Ishikawa (cell line): ENCODE measurements at regions not wholly inside any gene's neighbourhood (a gene's known extent, or its start where the extent isn't known, plus 50 kb on each side); places are given as distances from the start of the nearest gene placed in this dataset.

Source experiments
- CEBPB ChIP-seq: IDR thresholded peaks from 2 replicates; pipeline ENCODE4 v1.6.1; 2012
- CREB1 ChIP-seq: IDR thresholded peaks from 2 replicates; pipeline ENCODE4 v1.6.1; 2012; ENCODE audit warnings: low read depth
- EGR1 ChIP-seq: IDR thresholded peaks from 2 replicates; pipeline ENCODE4 v1.6.1; 2012
- EP300 ChIP-seq: IDR thresholded peaks from 2 replicates; pipeline ENCODE4 v1.6.1; 2012; ENCODE audit warnings: borderline replicate concordance
- FOXM1 ChIP-seq: IDR thresholded peaks from 2 replicates; pipeline ENCODE4 v1.6.1; 2012; ENCODE audit warnings: low read depth, borderline replicate concordance
- NFIC ChIP-seq: IDR thresholded peaks from 2 replicates; pipeline ENCODE4 v1.6.1; 2012
- RAD21 ChIP-seq: IDR thresholded peaks from 2 replicates; pipeline ENCODE4 v1.6.1; 2012; ENCODE audit warnings: low read depth
- TAF1 ChIP-seq: IDR thresholded peaks from 2 replicates; pipeline ENCODE4 v1.6.1; 2012; ENCODE audit warnings: low read depth, mild to moderate bottlenecking
- TCF12 ChIP-seq: IDR thresholded peaks from 2 replicates; pipeline ENCODE4 v1.6.1; 2012; ENCODE audit warnings: low read depth
- TEAD4 ChIP-seq: IDR thresholded peaks from 2 replicates; pipeline ENCODE4 v1.6.1; 2012
- YY1 ChIP-seq: IDR thresholded peaks from 2 replicates; pipeline ENCODE4 v1.6.1; 2012; ENCODE audit warnings: low read depth
- ZBTB7A ChIP-seq: IDR thresholded peaks from 2 replicates; pipeline ENCODE4 v1.6.1; 2012; ENCODE audit warnings: low read depth
- TF ChIP-seq, protein P1 (sequence below): IDR thresholded peaks from 2 replicates; pipeline ENCODE4 v1.6.1; 2012
- TF ChIP-seq, protein P2 (sequence below): IDR thresholded peaks from 2 replicates; pipeline ENCODE4 v1.6.1; 2012; ENCODE audit warnings: low read depth, mild to moderate bottlenecking
- TF ChIP-seq, protein P3 (sequence below): IDR thresholded peaks from 2 replicates; pipeline ENCODE4 v1.6.1; 2012

- TF ChIP-seq CREB1 (no peak), NFIC (no peak), YY1 (no peak), FOXM1 (no peak), EP300 (no peak), RAD21 (no peak), TCF12 (no peak), EGR1 (no peak), ZBTB7A (no peak), TAF1 (no peak)
- TF ChIP-seq, protein P1, sequence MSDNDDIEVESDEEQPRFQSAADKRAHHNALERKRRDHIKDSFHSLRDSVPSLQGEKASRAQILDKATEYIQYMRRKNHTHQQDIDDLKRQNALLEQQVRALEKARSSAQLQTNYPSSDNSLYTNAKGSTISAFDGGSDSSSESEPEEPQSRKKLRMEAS = no peak
- TF ChIP-seq, protein P2, sequence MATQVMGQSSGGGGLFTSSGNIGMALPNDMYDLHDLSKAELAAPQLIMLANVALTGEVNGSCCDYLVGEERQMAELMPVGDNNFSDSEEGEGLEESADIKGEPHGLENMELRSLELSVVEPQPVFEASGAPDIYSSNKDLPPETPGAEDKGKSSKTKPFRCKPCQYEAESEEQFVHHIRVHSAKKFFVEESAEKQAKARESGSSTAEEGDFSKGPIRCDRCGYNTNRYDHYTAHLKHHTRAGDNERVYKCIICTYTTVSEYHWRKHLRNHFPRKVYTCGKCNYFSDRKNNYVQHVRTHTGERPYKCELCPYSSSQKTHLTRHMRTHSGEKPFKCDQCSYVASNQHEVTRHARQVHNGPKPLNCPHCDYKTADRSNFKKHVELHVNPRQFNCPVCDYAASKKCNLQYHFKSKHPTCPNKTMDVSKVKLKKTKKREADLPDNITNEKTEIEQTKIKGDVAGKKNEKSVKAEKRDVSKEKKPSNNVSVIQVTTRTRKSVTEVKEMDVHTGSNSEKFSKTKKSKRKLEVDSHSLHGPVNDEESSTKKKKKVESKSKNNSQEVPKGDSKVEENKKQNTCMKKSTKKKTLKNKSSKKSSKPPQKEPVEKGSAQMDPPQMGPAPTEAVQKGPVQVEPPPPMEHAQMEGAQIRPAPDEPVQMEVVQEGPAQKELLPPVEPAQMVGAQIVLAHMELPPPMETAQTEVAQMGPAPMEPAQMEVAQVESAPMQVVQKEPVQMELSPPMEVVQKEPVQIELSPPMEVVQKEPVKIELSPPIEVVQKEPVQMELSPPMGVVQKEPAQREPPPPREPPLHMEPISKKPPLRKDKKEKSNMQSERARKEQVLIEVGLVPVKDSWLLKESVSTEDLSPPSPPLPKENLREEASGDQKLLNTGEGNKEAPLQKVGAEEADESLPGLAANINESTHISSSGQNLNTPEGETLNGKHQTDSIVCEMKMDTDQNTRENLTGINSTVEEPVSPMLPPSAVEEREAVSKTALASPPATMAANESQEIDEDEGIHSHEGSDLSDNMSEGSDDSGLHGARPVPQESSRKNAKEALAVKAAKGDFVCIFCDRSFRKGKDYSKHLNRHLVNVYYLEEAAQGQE = no peak
Observed at GRCh38 chr16:54993106-54993895, 62.6 kb downstream of the IRX5 start.

DNA sequence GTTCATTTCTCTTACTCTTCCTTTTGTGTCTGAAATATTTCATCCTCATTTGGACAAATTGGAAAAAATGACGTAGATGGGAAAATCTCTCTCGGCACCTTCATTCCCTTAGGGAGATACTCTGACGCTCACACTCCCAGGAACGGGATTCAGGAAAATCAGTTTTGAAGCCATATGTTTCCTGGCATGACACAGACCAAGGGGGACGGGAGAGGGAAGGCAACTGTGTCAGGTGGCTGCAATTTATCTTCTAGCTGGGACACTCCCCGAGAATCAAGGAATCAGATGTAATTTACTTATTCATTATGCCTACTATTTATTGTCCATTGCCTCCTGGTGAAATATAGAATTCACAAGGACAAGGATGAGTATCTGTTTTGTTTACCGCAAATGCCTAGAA is 65.5 kb downstream of the IRX5 start:
- TF ChIP-seq, protein P3, sequence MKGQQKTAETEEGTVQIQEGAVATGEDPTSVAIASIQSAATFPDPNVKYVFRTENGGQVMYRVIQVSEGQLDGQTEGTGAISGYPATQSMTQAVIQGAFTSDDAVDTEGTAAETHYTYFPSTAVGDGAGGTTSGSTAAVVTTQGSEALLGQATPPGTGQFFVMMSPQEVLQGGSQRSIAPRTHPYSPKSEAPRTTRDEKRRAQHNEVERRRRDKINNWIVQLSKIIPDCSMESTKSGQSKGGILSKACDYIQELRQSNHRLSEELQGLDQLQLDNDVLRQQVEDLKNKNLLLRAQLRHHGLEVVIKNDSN = no peak
- no peak for TF ChIP-seq TEAD4

GRCh38 chr16:54998834-54999233 is 68.2 kb downstream of the IRX5 start:
- TF ChIP-seq, protein P3 = no peak
- TF ChIP-seq, protein P1 = no peak
- TF ChIP-seq FOXM1 = no peak
- TF ChIP-seq EP300 = no peak
- no peak for TF ChIP-seq YY1

DNA sequence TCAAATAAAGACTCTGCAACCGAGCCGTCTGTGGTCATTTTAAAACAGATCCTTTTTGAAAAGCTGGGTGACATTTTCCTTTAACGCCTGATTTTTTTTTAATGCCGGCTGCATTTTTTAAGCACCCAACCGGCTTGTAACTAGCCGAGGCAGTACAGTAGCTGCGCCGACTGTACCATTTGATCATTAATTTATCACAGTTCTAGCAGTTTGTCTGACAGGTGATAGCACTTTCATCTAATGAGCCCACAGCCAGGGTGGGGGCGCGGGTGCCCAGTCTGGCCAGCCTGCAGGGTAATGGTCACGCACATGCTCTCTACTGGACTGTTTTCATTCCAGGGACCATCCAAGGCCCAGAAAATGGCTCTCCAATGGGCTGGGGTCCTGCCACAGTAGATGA is 68.8 kb downstream of the IRX5 start:
- TF ChIP-seq ZBTB7A = no peak

GRCh38 chr16:55000595-55000994 is 69.9 kb downstream of the IRX5 start:
- TF ChIP-seq ZBTB7A (no peak), RAD21 (no peak), CREB1 (no peak), TAF1 (no peak)
- TF ChIP-seq, protein P2 = no peak
- TF ChIP-seq, protein P3 = no peak

DNA sequence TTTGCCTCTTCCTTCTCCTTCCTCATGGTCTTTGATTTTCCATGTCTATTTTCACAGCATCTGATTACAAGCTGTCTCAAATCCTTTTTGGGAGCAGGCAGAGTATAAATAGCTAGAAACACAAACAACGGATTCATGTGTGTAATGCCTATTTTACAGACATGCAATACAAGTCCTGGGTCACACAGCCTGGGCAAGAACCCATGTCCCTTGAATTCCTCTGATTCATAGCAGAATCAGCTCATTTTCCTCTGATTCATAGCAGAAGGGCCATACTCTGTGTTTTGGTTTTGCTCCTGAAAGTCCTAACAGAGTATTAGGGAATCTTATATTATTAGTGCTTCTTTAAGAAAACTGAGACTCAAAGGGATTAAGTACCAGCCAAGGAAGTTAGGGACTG is 71.3 kb downstream of the IRX5 start:
- TF ChIP-seq FOXM1 (no peak), TCF12 (no peak), EGR1 (no peak)

GRCh38 chr16:55002419-55002818 is 71.8 kb downstream of the IRX5 start:
- TF ChIP-seq EGR1 = no peak
- TF ChIP-seq CEBPB = no peak
- TF ChIP-seq CREB1 = no peak
- no peak for TF ChIP-seq EP300
- no peak for TF ChIP-seq TEAD4
- no peak for TF ChIP-seq RAD21
- no peak for TF ChIP-seq YY1
- TF ChIP-seq TCF12 = no peak
- TF ChIP-seq, protein P1 = no peak
- TF ChIP-seq, protein P2 = no peak
- TF ChIP-seq FOXM1 = no peak
- TF ChIP-seq, protein P3 = no peak
- TF ChIP-seq TAF1 = no peak
- TF ChIP-seq NFIC = no peak
- TF ChIP-seq ZBTB7A = no peak
